MM.1S (cell line): ENCODE measurements at regions not wholly inside any gene's neighbourhood (a gene's known extent, or its start where the extent isn't known, plus 50 kb on each side); places are given as distances from the start of the nearest gene placed in this dataset.

Experiments
- EZH2 ChIP-seq: fragments of 300-600 bp; sonication (generic); optimal IDR thresholded peaks from 2 replicates; pipeline ENCODE3; 2017; ENCODE audit warnings: low read depth, mild to moderate bottlenecking, antibody characterized with exemption, low read length, mixed read lengths
- EZH2phosphoT487 ChIP-seq: fragments of 300-600 bp; sonication (generic); IDR thresholded peaks from 2 replicates; pipeline ENCODE4 v1.6.1; 2018; ENCODE audit warnings: antibody characterized with exemption, low read length
- TF ChIP-seq, protein P1 (sequence below): fragments of 300-600 bp; sonication (generic); IDR thresholded peaks from 2 replicates; pipeline ENCODE4 v1.5.1; 2016; ENCODE audit warnings: antibody characterized with exemption, low read length, mixed read lengths

DNA sequence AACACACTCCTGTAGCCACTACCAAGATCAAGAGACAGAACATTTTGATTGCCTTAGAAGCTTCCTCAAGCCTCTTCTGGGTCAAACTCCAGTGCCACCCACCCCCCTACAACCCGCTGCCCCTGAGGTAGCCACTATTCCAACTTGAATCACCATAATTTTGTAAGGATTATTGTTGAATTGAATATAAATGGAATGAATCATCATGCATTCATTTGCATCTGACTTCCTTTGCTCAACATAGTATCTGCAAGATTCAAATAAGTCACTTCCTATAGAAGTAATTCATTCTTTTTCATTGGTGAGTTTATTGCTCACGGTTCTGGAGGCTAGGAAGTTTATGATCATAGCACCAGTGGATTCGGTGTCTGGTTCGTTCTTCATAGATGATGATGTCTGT lies 364.2 kb downstream of the SLITRK2 start:
- TF ChIP-seq, protein P1, sequence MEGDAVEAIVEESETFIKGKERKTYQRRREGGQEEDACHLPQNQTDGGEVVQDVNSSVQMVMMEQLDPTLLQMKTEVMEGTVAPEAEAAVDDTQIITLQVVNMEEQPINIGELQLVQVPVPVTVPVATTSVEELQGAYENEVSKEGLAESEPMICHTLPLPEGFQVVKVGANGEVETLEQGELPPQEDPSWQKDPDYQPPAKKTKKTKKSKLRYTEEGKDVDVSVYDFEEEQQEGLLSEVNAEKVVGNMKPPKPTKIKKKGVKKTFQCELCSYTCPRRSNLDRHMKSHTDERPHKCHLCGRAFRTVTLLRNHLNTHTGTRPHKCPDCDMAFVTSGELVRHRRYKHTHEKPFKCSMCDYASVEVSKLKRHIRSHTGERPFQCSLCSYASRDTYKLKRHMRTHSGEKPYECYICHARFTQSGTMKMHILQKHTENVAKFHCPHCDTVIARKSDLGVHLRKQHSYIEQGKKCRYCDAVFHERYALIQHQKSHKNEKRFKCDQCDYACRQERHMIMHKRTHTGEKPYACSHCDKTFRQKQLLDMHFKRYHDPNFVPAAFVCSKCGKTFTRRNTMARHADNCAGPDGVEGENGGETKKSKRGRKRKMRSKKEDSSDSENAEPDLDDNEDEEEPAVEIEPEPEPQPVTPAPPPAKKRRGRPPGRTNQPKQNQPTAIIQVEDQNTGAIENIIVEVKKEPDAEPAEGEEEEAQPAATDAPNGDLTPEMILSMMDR: no peak
- no peak for TF ChIP-seq EZH2
- TF ChIP-seq EZH2phosphoT487: no peak
